Activated CD4-positive, alpha-beta T cell treated with anti-CD3 and anti-CD28 coated beads, Interleukin-2, Interleukin-6, amounts not matched to agents 100 ng/mL and 50 ng/mL, durations not matched to agents 16 hours and 8 hours (primary cell): ENCODE measurements at regions not wholly inside any gene's neighbourhood (a gene's known extent, or its start where the extent isn't known, plus 50 kb on each side); places are given as distances from the start of the nearest gene placed in this dataset.

ENCODE experiments used
- DNase-seq: peaks from one replicate; pipeline ENCODE4 v3.0.0-alpha.2; 2020

- no peak for DNase-seq
These were observed 278.9 kb downstream of the SLC4A3 start for GRCh38 chr2:219906114-219907010.

- DNase-seq: no peak
These were observed 279.6 kb downstream of the SLC4A3 start for GRCh38 chr2:219907011-219907365.

- DNase-seq: no peak
These were observed 281.1 kb downstream of the SLC4A3 start for GRCh38 chr2:219908538-219908937.

- no peak for DNase-seq
These were observed 284.1 kb downstream of the SLC4A3 start for GRCh38 chr2:219911541-219911940.

- no peak for DNase-seq
These were observed 285.1 kb downstream of the SLC4A3 start for GRCh38 chr2:219912491-219912921.

GRCh38 chr2:219914577-219914976 lies 287.1 kb downstream of the SLC4A3 start:
- no peak for DNase-seq

GRCh38 chr2:219916281-219916680 lies 288.9 kb downstream of the SLC4A3 start:
- DNase-seq: no peak

- DNase-seq: no peak
These were observed 289.5 kb downstream of the SLC4A3 start for GRCh38 chr2:219916726-219917440.

GRCh38 chr2:219918254-219918653 lies 290.8 kb downstream of the SLC4A3 start:
- DNase-seq: no peak

GRCh38 chr2:219918944-219919343 lies 291.5 kb downstream of the SLC4A3 start:
- no peak for DNase-seq

- no peak for DNase-seq
These were observed 292.1 kb downstream of the SLC4A3 start for GRCh38 chr2:219919506-219919905.

GRCh38 chr2:219929835-219930234 lies 302.4 kb downstream of the SLC4A3 start:
- no peak for DNase-seq

- no peak for DNase-seq
These were observed 312.2 kb downstream of the SLC4A3 start for GRCh38 chr2:219939647-219940046.

- DNase-seq: no peak
These were observed 317.4 kb downstream of the SLC4A3 start for GRCh38 chr2:219944866-219945265.

GRCh38 chr2:219946021-219946420 lies 318.6 kb downstream of the SLC4A3 start:
- DNase-seq: no peak

GRCh38 chr2:219946529-219946928 lies 319.1 kb downstream of the SLC4A3 start:
- DNase-seq: no peak

GRCh38 chr2:219947575-219947974 lies 320.1 kb downstream of the SLC4A3 start:
- no peak for DNase-seq

- DNase-seq: no peak
These were observed 321.6 kb downstream of the SLC4A3 start for GRCh38 chr2:219949053-219949452.

- no peak for DNase-seq
These were observed 323.7 kb downstream of the SLC4A3 start for GRCh38 chr2:219951099-219951498.

- DNase-seq: no peak
These were observed 326.9 kb downstream of the SLC4A3 start for GRCh38 chr2:219954331-219954730.

GRCh38 chr2:219957820-219958219 lies 330.4 kb downstream of the SLC4A3 start:
- DNase-seq: no peak

GRCh38 chr2:219958941-219959340 lies 331.5 kb downstream of the SLC4A3 start:
- DNase-seq: no peak

GRCh38 chr2:219959471-219959870 lies 332.0 kb downstream of the SLC4A3 start:
- DNase-seq: no peak

- no peak for DNase-seq
These were observed 334.6 kb downstream of the SLC4A3 start for GRCh38 chr2:219961947-219962498.
